ENCODE measurements at regions not wholly inside any gene's neighbourhood (a gene's known extent, or its start where the extent isn't known, plus 50 kb on each side); places are given as distances from the start of the nearest gene placed in this dataset.

GRCh38 chr7:52355053-52355452, 680.4 kb upstream of the POM121L12 start:
- no peak for ATAC-seq (ENCODE audit: poor library complexity)
- no peak for TF ChIP-seq CTCF (IDR thresholded peaks at IDR 0.05)

GRCh38 chr7:52352013-52352981, 683.1 kb upstream of the POM121L12 start:
- H3K4me1 Mint-ChIP-seq (ENCODE audit: low read depth) = no peaks in the 10 kb centered on the region
- ChIA-PET CTCF (no interaction called here), POLR2A (no interaction called here)
- ATAC-seq (ENCODE audit: poor library complexity) = no peak
- no peak overlapping the region for H3K4me3 Mint-ChIP-seq
- H3K27ac Mint-ChIP-seq = no peak overlapping the region
- no peak for TF ChIP-seq CTCF (IDR thresholded peaks at IDR 0.05)
- no peaks in the 10 kb centered on the region for H3K27me3 Mint-ChIP-seq
- H3K36me3 Mint-ChIP-seq (ENCODE audit: low read depth) = no peaks in the 10 kb centered on the region
- no peaks in the 10 kb centered on the region for H3K27me3 ChIP-seq (ENCODE audit: control insufficient read depth in 1 of 2, insufficient read depth in 2 of 2, low read length in 2 of 2)
- peaks cover 4% of the 10 kb centered on the region for H3K9me3 Mint-ChIP-seq
- H3K36me3 ChIP-seq (ENCODE audit: insufficient read depth, low read length) = no peaks in the 10 kb centered on the region
- intact Hi-C loops (cut with DNase I, micrococcal nuclease) = loop anchor here (2.0 to 5.0 kb wide), 2 partner anchors 50 to 73 kb away; no protein-coding TSS in a partner anchor
- H3K4me3 ChIP-seq (ENCODE audit: low read length) = no peak overlapping the region
- DNase-seq = no peak
- H3K27ac ChIP-seq (ENCODE audit: low read depth in 1 of 2, low read length in 2 of 2) = no peak overlapping the region
- no peaks in the 10 kb centered on the region for H3K4me1 ChIP-seq (ENCODE audit: insufficient read depth, low read length)
- H3K9me3 ChIP-seq (ENCODE audit: control insufficient read depth in 1 of 2, insufficient read depth in 1 of 2, low read length in 2 of 2) = no peaks in the 10 kb centered on the region

More at GRCh38 chr7:52355053-52355452, 680.4 kb upstream of the POM121L12 start:
- ChIA-PET CTCF (interaction anchor here (0.7 kb wide), 1 partner anchor 64 kb away, joined by 3 read pairs; no protein-coding TSS in a partner anchor), POLR2A (no interaction called here)
- Mint-ChIP-seq H3K4me3 (no peak overlapping the region), H3K27ac (no peak overlapping the region), H3K4me1 (ENCODE audit: low read depth) (no peaks in the 10 kb centered on the region), H3K36me3 (ENCODE audit: low read depth) (no peaks in the 10 kb centered on the region), H3K27me3 (no peaks in the 10 kb centered on the region), H3K9me3 (peaks cover 11% of the 10 kb centered on the region)
- Histone ChIP-seq H3K4me1 (ENCODE audit: insufficient read depth, low read length) (no peaks in the 10 kb centered on the region), H3K9me3 (ENCODE audit: control insufficient read depth in 1 of 2, insufficient read depth in 1 of 2, low read length in 2 of 2) (no peaks in the 10 kb centered on the region), H3K27me3 (ENCODE audit: control insufficient read depth in 1 of 2, insufficient read depth in 2 of 2, low read length in 2 of 2) (no peaks in the 10 kb centered on the region), H3K27ac (ENCODE audit: low read depth in 1 of 2, low read length in 2 of 2) (no peak overlapping the region), H3K36me3 (ENCODE audit: insufficient read depth, low read length) (no peaks in the 10 kb centered on the region), H3K4me3 (ENCODE audit: low read length) (no peak overlapping the region)
- no peak for DNase-seq
- intact Hi-C loops (cut with DNase I, micrococcal nuclease) = no loop called here

- intact Hi-C loops (cut with DNase I, micrococcal nuclease) = no loop called here
- H3K9me3 ChIP-seq (ENCODE audit: control insufficient read depth in 1 of 2, insufficient read depth in 1 of 2, low read length in 2 of 2) = peaks cover 0 to 23% of the 10 kb centered on the region in 2 experiments
- H3K27me3 Mint-ChIP-seq = no peaks in the 10 kb centered on the region
- H3K9me3 Mint-ChIP-seq = peaks cover 7% of the 10 kb centered on the region
- H3K36me3 ChIP-seq (ENCODE audit: insufficient read depth, low read length) = no peaks in the 10 kb centered on the region
- no peak overlapping the region for H3K27ac ChIP-seq (ENCODE audit: low read depth in 1 of 2, low read length in 2 of 2)
- ChIA-PET POLR2A (no interaction called here), CTCF (no interaction called here)
- no peak overlapping the region for H3K4me3 Mint-ChIP-seq
- H3K36me3 Mint-ChIP-seq (ENCODE audit: low read depth) = no peaks in the 10 kb centered on the region
- no peak for TF ChIP-seq CTCF (IDR thresholded peaks at IDR 0.05)
- no peaks in the 10 kb centered on the region for H3K4me1 ChIP-seq (ENCODE audit: insufficient read depth, low read length)
- no peak overlapping the region for H3K27ac Mint-ChIP-seq
- H3K27me3 ChIP-seq (ENCODE audit: control insufficient read depth in 1 of 2, insufficient read depth in 2 of 2, low read length in 2 of 2) = no peaks in the 10 kb centered on the region
- no peak overlapping the region for H3K4me3 ChIP-seq (ENCODE audit: low read length)
- DNase-seq (no peak), ATAC-seq (ENCODE audit: poor library complexity) (no peak)
- H3K4me1 Mint-ChIP-seq (ENCODE audit: low read depth) = no peaks in the 10 kb centered on the region
These were observed 691.4 kb upstream of the POM121L12 start for GRCh38 chr7:52344015-52344414.

Measured in CD4-positive, alpha-beta T cell (primary cell).